Hippocampal formation (tissue), 2 donors: ENCODE measurements at regions not wholly inside any gene's neighbourhood (a gene's known extent, or its start where the extent isn't known, plus 50 kb on each side); places are given as distances from the start of the nearest gene placed in this dataset.
A peak's percentile ranks its signal among the peaks of the same experiment; 100 is the strongest.

Source experiments
- DNase-seq, 2 donors: peaks; one replicate each; lab custom pipeline; 2025; lab: John Stamatoyannopoulos, UW

DNA sequence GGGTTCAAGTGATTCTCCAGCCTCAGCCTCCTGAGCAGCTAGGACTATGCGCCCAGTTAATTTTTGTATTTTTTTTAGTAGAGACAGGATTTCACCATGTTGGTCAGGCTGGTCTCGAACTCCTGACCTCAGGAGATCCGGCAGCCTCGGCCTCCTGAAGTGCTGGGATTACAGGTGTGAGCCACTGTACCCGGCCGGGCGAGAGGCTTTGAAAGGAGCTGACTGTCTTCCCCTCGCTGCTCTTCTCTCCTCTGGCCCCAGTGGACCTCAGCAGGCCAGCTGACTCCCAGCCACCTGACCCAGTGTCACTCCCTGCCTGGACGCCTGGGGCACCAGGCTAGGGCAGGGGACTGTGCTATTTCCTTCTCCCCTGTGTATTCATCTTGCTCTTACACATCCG lies 89.5 kb upstream of the ANKRD55 start:
- DNase-seq = no peak

DNA sequence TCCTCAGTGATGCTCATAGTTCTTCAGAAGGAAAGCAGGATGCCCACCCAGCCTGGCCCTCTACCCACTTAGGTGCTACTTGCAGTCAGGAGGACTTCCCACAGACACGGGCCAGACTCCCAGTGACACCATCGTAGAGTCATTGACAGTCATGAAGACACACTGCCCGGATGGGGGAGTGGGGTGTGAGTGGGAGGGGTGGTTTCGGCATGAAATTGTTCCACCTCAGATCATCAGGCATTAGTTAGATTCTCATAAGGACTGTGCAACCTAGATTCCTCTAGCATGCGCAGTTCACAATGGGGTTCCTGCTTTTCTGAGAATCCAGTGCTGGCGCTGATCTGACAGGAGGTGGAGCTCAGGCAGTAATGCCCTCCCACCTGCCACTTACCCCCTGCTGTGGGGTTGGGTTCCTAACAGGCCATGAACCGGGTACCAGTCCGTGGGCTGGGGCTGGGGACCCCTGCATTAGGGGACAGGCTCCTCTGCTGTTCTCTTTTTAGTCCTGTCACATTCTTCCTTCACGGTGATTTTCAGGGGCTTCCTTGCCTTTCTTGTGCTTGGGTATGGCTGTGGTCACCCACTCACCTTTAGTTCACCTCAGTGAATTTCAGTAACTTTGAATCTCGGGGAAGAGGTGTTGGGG lies 88.2 kb upstream of the ANKRD55 start:
- DNase-seq = no peak

DNA sequence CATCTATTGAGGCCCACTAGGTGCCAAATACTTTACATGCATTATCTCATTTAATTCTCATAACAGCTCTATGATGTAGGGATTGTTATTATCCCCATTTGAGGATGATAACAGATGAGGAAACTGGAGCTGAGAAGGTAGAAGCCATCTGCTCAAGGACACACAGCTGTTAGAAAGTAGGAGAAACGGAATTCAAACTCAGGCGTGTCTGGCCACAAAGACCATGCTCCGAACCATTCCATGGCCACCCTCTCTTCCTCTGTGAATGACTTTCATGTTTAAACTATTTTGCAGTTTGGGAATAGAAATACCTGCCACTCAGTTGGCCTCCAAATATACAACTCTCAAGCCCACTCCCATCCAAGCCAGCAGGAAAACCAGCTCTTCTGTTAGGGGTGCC lies 87.6 kb upstream of the ANKRD55 start:
- DNase-seq = no peak

DNA sequence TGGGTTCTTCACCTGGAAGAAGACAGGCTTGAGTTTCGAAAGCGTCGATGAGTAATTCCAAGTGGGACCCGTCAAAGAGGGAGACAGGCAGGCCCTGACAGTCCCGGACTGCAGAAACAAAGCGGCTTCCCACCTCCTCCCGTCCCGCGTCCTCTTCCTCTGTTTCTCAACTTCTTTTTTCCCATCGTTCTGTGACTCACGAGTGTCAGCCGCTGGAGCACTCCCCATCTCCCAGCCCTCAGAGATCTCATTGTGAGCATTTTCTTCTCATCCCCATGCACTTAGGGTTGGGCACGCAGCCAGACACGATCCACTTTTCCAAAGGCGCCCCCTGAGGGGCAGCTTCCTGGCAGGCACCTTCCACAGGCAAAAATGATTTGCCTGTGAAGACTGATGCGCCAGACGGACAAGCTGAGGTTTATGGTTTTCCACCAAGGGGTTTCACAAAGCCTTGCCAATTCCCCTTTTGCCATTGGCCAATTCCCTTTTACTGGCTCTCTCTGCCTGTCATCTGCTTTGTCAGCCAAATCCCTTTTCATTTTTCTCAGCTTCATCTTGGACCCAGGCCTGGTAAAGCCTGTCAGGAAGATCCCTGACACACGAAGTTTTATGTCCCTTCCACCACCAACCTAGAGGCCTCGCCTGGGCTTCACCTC lies 86.5 kb upstream of the ANKRD55 start:
- no peak for DNase-seq

DNA sequence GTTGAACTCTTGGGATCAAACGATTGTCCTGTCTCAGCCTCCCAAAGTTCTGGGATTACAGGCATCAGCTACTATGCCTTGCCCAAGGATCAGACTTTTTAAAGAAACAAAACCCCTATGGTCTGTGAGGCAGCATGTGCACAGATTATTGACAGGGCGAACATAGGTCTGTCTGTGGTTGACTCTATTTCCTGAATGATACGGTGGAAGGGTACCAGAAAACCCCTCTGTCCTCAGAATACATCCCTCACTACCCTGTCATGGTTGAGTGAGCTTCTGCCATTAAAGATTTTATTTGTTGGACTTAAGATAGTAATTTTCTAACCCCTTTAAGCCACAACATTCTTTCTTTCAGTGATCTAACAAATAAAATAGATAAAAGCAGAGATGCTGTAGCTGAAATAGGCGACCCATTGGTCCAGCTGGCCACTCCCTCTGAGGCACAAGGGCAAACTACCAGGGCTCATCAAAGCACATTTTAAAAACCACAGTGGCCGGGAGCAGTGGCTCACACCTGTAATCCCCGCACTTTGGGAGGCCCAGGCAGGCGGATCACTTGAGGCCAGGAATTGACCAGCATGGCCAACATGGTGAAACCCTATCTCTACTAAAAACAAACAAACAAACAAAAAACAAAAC lies 84.9 kb upstream of the ANKRD55 start:
- no peak for DNase-seq

DNA sequence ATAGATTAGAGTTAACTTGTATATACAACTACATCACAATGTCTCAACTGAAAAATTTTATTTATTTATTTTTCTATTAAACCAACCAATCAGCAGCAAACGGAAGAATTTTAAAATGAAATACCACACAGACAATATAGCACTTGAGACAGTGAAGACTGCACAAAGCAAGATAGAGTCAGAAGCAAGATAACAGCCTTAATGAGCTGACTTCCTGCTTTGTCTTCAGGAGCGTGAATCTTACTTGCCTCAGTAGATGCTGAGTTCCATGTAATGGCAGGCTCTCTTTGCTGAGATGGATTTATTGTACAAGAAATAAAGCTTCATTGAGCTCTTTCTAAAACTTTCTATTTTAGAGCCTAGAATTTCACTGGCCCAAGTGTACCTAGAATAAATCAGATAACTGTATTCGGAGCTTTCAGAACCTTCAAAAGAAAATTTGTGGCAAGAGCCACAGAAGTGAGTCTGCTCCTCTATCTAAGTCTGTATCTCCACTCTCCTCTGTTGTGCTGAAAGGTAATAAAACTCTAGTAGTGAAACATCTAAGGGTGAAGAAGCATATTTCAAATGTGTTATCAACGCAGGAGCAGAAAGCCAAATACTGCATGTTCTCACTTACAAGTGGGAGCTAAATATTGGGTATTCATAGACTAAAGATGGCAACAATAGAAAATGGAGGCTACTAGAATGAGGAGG lies 83.3 kb upstream of the ANKRD55 start:
- DNase-seq = no peak

DNA sequence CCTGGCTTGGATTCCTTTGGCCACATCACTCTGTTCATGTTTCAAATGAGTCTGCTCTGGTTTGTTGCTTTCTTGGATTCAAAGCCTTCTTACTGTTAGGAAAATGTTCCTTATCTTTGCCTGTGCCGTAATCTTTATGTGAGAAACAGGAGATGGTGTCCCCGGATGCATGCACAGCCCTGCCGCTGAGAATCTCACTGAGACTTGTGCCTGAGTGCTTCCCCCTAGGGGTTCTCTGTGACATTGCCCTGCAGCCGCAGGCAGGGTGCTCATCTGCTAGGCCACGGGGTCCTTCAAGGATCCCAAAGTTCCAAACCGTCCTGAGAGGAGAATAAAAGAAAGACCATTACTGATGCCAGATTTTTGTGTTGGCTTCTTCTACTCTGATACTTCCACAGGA lies 81.4 kb upstream of the ANKRD55 start:
- DNase-seq = peak in 1 of 2 donors; percentile 3

DNA sequence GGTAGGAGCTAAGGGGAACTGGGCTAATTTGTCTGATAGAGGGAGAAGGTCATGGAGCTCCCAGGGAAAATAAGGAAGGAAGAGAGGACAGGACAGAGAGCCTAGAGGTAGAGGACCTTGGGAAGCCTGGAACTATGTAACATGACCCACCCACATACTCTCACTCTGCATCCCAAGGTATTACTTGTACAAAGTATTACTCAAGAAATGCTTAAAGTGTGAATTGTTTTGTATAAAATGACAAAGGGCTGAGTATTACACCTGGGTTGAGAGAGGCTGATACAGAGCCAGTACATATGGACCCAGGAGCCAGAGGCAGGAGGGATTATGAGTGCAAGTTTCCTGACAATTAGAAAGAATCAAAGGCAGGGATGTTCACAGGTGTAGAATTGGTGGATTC lies 80.5 kb upstream of the ANKRD55 start:
- no peak for DNase-seq

DNA sequence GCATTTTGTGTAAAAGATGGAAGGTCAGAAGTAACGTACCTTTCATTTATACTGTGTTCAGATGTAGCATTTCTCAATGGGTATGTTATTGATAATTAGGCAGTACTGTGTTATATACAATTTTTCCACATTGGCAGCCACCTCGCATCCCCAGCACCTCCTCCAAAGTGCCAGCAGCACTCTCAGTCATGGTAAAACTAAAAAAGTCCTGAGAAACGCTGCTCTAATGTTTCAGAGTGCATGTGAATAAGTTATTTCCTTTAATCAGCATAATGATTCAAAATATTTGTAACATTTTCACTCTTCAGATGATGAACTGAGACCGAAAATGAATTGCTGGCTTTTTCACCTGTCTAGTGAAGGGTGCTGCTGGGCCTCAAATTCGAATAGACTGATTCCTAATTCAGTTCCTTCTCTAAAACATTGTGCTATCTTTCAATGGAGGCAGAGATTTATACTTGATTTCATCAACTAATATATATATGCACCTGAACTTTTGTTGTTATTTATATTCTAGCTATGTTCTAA lies 79.9 kb upstream of the ANKRD55 start:
- no peak for DNase-seq

DNA sequence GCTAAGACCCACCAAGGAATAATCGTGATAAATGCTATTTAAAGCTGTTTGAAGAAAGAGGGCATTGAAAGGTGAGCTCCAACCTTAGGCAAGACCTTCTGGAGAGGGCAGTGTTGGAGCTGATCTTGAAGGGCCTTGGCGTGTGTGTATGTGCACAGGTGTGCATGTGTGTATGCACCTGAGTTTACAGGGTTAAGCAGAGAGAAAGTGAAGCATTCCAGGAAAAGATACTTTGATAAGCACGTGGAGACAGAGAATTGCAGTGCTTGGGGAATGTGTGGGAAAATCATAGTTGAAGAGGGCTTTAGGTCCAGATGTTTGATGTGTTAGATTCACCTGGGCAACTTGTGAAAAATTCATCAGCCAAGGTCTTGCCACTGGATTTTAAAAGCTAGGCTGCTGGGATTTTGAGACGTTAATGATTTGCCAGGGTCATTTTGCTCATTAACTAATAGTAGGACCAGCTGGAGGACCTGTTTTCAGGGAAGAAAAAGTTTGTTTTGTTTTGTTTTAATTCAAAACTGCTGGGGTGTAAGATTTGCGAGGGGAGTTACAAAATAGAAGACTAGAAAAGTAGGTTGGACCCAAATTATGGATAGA lies 78.3 kb upstream of the ANKRD55 start:
- no peak for DNase-seq

DNA sequence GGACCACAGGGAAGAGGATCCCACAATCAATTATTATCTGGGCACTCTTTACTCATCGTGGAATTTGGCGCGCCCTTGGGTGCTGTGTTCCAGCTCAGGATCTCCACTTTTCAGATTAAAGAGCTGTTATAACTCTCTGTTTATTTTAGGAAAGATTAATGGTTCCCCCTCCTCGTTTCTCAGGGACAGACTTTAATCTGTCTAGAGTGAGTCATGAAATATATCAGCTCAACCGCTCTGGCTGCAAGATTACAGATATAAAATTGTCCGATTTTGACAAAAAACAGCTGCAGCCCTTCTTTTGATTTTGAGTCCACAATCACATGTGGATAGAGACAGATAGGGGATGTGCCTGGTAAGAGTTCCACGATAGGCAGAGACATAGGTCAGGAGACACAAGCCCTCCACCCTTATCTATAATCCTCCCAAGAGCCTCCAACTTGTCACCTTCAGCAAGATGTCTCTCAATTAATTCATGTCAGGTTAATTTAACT lies 77.6 kb upstream of the ANKRD55 start:
- no peak for DNase-seq

DNA sequence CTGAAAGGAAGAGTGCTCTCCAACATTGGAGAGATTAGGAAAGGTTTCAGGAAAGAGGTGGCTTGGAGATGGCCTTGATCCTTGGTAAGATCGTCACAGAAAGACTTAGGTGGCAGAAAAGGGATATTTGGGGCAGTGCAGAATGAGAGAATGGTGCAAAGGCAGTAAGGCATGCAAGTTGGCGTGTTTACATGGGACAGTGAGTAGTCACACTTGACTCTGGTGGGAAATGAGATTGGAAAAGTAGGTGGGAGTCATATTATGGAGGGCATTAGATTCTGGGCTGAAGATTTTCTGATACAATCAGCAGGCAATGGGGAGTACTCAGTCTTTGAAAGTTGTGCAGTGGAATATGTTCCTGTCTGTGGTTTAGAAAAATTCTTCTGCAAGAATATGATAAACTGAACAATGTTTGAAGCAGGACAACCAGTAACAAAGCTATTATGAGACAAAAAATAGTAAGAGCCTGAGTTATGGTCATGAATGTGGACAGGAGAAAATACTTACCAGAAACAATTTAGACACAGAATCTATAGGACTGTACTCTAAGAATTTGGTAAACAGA lies 76.2 kb upstream of the ANKRD55 start:
- DNase-seq = no peak

DNA sequence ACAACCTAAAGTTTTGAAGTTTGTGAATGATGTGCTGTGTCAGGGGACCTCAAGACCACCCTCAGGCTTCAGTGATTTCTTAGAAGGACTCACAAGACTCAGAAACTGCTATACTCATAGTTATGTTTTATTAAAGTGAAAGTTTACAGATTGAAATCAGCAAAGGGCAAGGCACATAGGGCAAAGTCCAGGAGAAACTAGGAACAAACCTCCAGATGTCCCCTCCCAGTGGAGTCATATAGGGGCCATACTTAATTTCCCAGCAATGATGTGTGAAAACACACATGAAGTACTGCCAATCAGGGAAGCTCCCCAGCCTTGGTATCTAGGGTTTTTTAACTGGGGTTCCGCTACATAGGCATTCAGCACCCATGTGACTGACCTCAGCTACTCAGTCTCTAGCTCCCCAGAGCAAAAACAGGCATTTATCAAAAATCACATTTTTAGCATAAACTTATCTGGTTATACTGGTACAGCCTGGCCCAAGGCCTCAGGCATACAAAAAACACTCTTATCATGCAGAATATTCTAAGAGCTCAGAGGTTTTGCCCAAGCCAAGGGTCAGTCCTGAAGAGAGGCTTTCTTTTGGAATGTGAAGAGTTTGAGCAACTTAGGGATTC lies 74.7 kb upstream of the ANKRD55 start:
- DNase-seq = no peak

DNA sequence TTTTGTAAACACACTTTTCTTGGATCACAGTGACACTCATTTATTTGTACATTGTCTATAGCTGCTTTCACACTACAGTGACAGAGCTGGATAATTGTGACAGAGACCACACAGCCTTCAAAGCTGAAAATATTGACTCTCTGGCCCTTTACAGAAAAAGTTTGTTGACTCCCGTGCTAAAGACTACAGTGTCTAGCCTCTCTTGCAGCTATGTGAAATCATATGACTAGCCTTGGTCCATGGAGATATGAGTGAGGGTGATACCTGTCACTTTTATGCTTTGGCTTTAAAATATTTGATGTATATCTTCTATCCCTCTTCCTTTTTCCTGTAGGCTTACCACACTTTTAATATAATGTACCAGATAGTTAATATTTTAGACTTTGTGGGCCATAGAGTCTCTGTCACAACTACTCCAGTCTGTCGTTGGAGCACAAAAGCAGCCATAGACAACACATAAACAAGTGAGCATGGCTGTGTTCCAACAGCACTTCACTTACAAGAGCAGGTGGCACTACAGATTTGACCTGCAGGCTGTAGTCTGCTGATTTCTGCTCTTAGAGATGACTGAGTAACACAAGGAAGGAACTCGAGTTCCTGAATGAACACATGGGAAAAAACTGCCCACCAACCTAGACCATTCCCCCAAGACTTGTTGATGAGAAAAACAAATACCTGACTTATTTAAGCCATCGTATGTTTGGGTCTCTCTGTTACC lies 73.5 kb upstream of the ANKRD55 start:
- DNase-seq = no peak

DNA sequence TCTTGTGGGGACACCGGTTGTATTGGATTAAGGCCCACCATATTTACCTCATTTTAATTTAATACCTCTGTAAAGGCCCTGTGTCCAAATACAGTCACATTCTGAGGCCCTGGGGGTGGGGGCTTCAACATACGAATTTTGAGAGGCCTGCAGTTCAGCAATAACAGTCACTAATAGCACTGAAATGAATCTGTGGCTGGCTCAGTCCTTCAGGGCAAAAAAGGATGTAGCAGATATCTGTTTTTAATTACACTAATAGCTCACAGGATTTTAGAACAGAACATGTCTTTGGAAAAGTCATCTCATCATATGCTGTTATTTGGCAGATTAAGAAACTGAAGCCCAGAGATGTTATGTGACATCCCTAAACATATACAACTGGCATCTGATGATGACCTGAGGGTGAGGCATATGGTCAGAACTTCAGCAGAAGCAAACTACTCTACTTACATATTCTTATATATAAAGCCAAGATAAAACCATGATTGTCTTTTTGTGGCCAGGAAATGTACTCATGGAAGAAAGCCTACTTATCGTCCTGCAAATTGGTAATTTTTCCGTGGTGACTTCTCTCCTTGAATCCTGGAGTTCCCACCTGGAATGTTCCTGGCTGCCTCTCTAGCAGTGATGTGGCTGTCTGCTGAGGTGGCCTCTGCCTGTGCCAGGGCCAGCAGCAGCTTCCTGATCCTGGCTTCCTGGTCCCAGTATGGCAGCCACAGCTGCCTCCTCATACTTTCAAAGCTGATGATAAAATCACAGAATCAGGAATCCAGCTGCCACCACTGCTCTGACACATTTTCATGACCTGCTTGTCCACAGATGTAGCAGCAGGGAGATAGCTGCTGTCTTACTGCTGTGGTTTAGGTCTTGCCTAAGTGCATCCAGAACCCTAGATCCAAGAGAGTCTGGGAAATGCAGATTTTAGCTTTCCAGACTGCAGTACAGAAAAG lies 72.1 kb upstream of the ANKRD55 start:
- no peak for DNase-seq

DNA sequence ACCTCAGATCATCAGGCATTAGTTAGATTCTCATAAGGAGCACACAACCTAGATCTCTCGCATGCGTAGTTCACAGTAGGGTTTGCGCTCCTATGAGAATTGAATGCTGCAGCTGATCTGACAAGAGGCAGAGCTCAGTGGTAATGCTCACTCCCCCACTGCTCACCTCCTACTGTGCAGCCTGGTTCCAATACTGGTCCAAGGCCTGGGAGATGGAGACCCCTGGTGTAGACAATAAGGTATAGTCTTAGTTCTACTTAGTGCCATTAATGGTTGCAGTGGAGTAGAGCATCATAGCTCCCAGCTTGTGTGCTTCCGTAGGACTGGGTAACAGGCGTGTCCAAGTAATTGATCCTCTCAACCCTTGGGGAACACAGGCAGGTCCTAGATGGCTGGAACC lies 70.4 kb upstream of the ANKRD55 start:
- no peak for DNase-seq

DNA sequence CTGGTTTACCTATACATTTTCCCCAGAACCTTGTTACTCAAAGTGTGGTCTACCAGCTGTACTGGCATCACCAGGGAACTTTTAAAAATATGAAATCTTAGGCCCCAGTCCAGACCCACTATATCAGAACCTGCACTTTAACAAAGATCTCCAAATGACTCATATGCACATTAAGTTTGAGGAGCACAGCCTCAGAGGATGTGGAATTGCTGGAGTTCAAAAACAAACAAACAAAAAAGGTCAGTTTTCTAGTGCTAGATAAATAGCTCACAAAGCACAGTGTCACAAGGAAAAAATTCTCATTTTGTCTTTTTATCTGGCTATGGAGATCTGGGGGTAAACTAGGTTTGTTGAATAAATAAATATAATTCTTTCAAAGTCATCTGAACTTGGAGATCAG lies 68.9 kb upstream of the ANKRD55 start:
- no peak for DNase-seq

DNA sequence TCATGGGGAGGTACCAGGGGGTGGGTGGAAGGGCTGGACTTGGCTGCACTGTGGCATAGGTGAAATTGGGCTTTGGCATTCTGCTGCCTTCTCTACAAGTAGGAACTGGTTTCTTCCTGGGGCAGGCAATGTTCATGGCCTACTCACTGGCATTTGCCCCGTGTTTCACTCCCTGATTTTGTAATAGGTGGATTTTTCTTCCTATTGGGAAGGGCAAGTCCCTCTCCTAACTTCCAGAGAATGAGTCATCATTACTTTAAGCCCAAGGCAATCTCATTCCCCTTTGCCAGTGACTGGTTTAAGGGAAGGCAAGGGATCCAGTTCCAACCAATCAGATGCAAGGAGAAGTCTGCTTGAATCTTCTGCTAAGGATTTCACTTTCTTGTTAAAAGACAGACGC lies 67.9 kb upstream of the ANKRD55 start:
- DNase-seq = no peak

DNA sequence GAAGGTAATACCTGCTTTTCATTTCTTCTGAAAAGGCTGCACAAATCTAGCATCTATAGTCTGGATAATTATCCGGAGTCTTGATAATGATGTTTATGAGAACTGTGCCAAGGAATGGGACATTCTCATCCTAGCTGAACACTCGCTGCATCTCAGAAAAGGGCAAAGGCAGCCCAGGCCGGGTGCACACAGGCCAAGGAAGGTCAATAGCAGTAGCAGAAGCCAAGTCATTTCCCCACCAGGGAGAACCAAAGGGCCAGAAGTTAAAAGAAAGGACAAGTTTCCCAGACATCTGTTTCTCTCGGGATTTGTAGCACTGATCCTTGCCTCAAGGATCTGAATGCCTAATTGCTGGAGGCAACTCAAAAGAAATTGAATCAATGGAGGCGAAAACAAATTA lies 66.1 kb upstream of the ANKRD55 start:
- DNase-seq = no peak
